NCI-H446 (cell line): ENCODE measurements at regions not wholly inside any gene's neighbourhood (a gene's known extent, or its start where the extent isn't known, plus 50 kb on each side); places are given as distances from the start of the nearest gene placed in this dataset.

Experiments used
- DNase-seq, 2 experiments: peaks; one replicate each; lab custom pipeline; 2025; lab: John Stamatoyannopoulos, UW

DNA sequence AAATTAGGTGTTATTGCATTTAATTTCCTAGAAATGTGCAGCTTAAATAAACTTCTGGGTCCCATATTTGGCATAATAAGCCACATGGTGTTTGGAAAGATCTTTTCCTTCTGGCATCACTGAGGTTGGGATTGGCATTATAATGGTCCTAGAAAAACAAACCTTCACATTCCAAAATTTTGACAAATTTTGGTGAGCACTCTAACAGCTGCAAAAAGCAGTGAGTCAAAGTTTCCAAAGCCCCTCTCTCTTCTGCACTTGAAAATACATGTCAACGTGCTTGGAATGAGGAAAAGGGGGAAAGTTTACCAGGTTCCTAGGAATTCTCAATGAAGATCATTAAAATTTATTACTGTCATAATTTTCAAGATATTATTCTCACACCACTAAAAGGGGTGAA, 77.8 kb upstream of the STK17B start:
- no peak for DNase-seq

DNA sequence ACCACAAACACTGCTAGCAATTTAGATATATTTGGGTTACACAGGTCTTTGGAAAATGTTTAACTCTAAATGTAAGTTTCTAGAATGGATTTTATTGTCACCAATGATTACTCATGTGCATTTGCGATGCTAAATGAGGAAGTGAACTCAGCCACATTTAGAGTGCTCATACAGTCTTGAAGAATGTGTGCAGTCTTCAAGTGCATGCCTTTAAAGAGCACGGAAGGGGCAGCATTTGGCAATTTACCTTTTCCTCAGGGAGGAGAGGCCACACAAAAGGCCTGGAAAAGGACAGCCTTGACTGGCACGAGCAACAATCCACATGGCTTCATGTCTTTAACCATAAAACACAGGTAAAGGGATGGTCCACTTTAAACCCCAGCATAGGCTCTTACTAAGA, 78.5 kb upstream of the STK17B start:
- no peak for DNase-seq

DNA sequence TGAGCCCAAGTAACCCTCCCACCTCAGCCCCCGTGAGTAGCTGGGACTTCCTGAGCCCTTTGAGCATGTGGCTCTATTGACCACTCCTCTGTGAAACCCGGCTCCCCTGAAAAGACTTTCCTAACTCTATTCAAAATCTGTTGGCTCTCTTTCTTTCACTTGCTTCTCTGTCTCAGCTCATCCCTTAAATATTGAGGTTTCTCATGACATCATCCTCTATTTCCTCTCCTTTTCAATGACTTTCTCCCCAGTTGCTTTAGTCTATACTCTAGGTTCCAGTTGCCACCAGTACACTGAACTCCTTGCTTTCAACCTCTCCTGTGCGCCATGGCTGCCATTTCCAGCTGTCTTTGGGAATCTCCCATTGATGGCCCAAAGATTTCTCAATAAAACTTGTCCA, 79.8 kb upstream of the STK17B start:
- DNase-seq, result no peak

DNA sequence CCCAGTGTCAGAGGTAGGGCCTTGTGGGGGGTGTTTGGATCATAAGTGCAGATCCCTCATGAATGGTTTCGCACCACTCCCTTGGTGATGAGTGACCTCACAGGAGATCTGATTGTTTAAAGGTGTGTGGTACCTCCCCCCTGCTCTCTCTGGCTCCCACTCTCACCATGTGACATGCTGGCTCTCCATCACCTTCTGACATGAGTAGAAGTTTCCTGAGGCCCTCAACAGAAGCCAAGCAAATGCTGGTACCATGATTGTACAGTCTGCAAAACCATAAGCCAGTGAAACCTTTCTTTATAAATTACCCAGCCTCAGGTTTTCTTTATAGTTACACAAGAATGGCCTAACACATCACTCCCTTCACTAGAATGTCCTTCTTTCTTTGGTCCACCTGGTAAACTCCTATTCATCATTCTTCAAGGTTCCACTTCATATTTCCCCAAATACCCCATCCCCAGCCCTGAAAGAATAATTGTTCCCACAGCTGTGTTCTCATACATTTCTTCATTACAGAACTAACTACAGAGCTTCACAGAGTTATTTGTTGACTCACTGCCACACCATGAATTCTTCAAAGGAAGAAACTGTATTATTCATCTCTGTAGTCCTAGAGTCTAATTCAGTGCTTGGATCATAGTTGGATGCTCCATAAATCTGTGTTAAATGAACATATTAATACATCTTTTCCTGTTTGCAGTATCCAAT, 81.2 kb upstream of the STK17B start:
- DNase-seq, result no peak

DNA sequence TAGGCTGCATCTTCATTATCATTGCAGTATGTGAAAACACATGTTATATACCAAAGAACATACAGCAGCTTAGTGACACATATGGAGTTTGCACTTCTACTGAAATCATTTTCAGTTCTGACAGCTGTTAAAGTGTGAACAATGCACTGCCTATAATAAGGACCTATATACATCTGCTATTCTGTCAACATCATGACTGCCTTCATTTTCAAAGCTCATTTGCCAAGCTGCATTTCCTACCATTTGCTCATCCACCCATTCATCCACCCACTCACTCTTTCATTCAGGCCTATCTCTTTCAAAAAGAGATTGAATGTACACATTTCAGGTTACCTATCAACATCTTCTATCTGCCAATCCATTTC, 81.7 kb upstream of the STK17B start:
- no peak for DNase-seq

DNA sequence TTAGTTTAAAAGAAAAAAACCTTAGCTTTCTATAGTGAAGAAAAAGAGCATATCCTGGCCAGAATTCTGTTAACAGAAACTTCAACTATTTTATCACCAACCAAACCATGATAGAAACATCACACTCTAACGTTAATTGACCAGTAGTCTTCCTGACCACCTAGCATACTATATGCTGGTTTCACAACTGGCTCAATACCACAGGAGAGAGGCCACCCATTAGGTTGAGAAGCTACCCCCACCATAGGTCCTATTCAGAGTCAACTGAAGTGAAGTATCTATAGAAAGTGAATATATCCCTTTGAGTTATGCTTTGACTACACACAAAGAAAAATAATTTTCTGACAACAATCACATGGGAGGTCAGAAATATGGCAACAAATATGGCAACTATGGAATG, 85.2 kb upstream of the STK17B start:
- DNase-seq, result no peak

DNA sequence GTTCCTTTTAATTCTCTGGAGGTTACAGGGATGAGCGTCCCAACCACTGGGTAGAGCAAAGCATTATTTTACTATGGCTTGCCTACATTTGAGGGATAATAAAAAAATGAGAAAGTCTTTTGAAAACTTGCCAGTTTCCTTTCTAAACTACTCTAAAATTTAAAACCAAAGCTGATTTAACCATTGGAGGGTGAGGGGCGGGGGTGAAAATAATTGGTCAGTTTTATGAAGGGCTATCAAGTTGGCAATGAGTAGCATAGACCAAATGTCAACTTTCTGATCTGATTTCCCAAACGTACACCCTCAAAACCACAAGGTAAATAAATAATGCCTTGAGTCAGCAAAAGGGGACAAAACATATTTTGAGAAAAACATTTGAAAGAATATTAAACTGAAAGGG, 85.7 kb upstream of the STK17B start:
- no peak for DNase-seq

DNA sequence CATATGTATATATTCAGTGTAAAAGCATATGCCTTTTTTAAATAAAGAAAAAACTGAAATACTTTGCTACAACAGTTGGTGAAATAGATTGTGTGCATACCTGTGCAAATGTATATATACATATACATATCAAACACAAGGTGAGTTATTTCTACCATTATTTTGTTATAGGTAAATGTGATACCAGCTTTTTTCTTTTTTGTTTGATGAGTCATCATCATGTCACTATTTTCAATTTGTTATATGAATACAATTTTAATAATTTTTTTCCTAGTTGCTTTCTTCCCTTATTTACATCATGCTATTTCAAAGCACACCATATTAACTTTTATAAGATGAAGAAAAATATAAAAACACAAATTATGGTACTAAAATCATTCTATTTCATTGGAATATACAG, 87.0 kb upstream of the STK17B start:
- DNase-seq, result no peak

DNA sequence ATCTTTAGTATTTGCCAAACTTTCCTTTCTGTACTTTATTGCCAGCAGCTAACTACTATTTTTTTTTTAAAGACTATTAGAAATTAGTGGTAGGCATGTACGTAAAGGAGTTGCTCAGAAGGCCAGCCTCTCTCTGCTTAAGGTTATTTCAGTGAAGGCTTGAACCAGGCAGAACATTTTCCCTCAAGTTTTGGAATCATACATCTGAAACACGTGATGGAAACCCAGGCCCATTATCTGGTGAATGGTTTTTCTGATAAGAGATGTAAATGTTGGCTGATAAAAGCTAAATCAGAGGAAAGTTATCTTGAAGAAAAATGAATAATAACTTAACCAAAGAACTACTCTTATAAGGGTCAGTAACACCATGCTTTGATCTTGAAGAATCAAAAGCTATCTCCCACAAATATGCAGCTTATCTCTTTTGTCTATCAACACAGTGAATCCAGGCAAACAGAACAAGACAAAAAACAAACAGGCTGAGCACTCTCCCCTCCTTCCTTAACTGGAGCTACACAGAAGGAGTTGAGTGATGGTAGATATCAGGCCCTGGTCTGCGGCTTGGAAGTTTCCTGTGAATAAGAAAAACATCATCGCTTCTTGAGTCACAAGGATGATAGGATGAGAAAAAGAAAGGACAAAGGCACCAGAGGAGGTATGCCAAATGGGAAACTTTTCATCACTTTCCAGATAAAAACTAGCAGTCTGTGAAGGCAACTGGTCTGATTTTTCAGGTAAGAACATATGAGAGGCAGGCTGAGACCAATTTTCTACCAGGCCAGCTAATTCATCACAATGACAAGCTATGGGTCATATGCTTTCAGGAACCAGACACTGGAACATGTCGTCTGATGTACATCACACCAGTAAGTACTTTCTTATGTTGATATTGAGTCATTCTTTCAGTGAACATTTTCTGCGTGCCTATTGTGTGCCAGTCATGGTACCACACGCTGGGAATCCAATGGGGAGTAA, 88.4 kb upstream of the STK17B start:
- no peak for DNase-seq

DNA sequence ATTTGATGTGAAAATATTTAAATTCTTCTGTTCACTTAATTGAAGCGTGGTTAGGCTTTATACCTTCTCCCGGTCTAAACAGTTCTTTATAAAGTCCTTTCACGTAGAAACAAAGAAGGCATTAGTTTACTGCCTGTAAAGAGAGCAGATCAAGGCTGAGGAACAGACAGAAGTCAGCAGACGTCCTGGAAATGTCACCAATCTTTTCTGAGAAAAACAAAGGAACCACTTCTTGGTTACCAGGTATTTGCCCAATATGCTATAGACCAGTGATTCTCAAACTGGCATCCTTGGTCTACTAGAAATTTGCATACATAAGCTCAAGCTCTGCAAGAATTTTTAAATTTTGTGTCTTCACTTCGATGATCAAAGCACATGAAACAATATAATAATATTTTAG, 89.2 kb upstream of the STK17B start:
- no peak for DNase-seq

DNA sequence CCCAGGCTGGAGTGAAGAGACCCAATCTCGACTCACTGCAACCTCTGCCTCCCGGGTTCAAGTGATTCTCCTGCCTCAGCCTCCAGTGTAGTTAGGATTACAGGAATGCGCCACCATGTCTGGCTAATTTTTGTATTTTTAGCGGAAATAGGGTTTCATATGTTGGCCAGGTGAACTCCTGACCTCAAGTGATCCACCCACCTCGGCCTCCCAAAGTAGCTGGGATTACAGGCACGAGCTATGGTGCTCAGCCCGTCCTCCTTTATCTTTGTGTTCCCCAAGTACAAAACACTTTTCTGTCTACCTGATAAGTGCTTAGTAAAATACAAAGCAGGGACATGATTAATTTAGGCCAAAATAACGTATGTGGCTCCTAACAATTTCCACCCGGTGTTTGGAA, 91.2 kb upstream of the STK17B start:
- DNase-seq, result no peak

DNA sequence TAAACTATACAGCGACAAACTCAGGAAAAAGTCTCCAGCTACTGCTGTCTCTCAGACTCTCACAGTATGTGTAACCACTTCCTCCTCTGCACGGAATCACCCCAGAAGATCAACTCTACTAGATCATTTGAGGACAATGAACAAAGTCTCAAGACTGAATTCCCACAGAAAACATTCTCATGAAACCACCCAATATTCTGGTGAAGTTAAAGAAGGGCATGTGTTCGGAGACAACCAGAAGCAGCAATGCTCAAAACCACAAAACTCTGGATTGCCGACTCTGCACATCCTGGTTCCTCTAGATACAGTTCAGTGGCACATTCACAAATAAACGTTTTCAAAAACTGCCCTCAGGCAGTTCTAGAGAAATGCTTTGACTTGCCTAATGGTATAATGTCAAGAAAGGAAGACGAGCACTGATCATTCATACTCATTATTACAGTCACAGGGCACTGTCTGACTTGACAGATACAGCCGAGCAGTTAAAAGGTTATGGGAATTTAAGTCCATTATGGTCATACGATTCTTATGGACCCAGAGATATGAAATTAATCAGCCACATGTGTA, 91.9 kb upstream of the STK17B start:
- DNase-seq, result no peak

DNA sequence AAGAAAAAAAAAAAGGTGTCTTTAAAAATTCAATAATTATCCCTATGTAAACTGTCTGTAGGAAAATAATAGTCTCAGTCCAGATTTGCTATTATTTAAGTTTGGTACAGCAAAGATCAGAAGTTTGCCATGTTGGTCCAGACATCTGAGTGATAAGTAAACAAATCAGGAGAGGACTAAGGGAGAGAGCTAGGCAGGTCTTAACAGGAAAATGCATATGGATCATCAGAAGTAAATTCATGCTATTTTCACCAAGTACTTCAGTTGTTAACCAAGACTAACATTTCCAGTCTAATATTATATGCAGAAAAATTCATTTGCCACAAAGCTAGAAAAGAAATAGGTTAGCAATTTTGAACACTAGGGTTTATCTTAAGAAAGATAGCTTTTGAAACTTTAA, 95.0 kb upstream of the STK17B start:
- DNase-seq, result no peak

DNA sequence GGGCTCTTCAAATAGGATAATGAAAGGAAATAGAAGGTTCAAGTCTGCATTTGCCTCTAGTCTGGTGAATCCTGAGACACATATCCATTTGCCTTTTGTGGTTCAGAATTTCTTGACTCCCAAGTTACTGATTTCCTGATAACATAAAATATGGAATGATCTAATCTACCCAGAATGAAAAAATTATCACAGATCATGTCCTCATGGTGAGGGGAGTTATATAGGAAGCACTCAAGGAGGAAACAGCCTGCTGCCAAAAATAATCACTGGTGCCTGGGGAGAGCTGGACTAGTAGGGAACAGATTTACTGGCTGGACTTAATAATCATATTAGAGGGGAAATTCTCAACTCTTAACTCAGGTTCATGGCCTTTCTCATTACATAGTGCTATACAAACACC, 95.5 kb upstream of the STK17B start:
- no peak for DNase-seq

DNA sequence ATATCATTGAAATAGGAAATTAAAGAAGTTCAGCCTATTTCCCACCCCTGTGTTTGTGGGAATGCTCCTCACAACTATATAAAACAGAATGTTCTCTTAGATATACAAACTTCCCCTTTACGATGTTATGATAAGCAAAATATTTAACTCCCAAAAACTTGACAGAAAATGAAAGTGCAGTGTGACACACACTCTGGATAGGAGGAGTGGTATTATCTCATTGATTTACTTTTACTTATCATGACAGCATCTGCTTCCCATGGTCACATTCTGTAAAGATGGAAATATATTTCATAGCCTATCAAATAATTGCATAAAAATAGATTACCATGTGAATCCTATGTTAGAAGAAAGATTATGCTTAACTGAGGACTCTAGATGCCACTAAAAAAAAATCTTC, 96.6 kb upstream of the STK17B start:
- DNase-seq, result no peak

DNA sequence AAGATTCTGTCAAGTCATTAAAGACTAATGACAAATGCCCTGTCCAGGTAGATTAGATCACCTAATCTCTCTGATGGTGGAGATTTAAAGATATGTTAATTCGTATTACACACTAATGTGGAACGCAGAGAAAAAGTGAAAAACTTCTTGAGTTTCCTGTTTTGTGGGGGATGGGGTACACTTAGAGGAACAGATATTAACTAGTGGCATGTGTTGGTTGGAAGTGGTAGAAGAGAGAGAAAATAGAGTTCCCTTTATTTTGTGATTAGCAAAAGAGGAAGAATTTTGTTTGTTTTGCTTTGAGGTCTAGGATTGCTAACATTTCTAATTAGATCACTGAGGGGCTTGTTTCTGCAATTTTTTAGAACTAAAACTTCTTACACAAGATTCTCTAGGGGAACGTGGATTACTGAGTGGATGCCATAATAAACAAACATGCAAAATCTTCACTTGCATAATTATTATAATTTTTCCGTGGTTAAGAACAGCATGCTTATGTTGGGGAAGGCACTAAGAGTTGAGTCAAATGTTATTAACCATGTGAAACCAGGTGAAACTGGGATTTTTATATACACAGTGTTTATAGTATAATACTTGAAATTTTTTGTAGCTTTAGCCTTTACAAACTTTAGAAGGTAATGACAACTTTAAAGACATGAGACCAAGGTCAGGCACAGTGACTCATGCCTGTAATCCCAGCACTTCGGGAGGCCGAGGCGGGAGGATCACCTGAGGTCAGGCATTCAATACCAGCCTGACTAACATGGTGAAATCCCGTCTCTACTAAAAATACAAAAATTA, 97.4 kb upstream of the STK17B start:
- no peak for DNase-seq

DNA sequence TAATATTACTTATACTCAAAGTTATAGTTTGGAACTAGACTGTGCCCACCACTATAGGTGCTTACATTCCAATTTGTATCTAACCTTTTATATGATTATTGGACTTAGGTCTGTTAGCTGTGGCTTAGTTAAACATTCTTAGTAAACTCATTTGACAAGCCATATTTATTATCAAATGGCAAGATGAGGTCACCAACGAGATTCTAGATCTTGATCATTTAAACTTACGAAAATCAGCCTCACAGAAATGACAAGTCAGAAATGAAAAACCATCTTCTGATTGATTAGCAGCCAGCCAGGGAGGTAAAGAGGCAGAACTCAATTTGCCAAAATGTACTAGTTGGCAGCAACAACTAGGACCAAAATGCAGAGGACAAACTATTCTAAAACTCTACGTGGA, 100.4 kb upstream of the STK17B start:
- DNase-seq, result no peak

DNA sequence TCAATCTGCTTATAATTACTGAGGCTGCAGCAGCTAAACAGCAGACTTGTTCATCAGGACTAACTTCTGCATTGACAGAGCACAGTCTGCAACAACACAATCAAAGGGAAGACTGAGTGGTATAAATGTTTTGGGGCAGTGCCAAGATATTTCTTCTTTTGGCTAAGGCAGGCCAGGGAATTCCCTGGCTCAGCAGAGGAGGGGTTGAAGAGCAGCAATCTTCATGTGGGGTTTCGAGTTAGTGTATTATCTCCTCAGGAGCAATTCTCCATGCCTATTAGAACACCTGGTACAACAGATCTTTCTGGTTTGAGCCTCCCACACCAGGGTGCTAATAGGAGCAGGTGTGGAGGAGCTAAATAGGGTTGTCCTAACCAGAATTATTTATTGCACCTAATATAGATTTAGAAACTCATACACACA, 103.0 kb upstream of the STK17B start:
- DNase-seq, result peak in 1 of 2 experiments; percentile 50

DNA sequence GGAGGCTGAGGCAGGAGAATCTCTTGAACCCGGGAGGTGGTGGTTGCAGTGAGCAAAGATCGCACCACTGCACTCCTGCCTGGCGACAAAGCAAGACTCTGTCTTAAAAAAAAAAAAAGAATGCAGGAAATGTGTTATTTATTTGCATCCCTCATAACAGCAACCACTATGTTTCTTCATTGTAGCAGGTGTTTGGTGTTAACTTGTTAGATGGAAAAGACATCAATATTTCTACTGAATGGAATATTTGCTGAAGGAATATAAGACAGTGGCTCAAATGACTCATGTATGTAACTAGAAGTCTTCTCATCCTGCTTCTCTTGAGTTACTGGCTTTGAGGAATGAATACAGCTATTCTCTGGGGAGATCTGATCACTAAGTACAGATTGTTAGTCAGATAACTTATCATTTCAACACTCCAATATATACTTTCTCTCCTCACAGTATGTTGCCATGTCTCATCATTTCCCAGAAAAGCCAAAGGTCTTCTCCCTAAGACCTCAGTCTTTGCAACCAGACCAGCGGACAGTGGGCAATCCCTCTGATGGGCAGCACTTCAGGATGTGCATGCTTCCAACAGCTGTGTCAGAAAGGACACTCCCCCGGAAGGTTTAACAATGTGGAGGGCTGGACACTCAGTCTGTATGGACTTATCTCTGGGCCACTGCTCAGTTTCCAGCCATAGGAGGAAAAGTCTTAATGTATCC, 104.4 kb upstream of the STK17B start:
- DNase-seq, result no peak

DNA sequence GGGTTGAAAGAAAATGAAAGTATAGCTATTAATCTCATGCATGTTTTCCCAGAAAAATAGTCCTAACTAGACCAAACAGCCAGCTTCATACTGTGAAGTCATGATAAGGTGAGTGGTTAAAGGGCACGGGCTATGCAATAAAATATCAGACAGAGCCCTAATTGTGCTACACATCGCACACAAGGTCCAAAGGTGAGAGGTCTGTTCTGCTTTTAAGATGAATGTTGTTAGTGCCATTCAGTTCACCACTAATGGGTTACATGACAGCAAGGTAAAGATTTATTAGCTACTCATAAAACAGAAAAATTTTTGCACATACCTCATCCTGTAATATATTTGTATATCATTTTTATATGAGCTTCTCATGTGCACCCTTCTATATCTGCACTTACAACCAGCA, 105.0 kb upstream of the STK17B start:
- no peak for DNase-seq

DNA sequence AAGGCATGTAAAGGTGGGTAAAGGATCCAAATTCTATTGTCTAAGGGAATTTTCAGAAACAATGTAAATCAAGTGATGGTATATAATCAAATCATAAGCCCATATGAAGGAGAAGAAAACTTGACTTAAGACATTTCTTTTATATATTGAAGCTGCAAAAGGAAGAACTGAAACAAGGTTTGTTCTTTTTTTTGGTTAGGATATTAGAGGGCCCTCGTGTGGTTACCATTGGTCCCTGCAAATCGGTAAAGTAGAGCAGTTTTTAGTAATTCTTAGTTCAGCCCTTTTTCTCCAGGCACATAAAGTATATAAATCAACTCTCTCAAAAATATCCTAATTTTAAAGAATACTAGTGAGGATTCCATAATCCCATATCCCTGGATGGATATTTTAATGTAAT, 105.6 kb upstream of the STK17B start:
- no peak for DNase-seq

DNA sequence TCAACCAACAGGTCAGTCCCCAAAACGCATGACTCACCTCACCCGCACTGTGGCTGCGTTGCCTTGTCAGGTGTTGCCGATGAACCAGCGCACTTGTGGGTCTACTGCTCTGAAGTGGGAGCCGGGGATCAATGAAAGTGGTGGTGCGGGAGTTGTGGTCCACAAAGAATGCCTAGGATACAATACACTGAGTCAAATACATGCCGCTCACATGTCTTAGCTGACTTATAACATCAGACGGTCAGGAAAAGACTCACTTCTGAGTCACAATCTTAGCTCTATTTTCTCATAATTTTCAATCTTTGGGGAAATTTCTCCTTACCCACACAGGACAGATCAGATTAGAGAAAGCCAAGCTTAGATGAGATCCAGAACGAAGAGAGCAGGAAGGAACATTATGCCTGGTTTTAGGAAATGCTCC, 107.1 kb upstream of the STK17B start:
- DNase-seq, result no peak
